IMR-90 (cell line): ENCODE measurements at regions not wholly inside any gene's neighbourhood (a gene's known extent, or its start where the extent isn't known, plus 50 kb on each side); places are given as distances from the start of the nearest gene placed in this dataset.

Experiments used
- ATAC-seq: fragments of 200-7000 bp; cut with Tn5 transposase; 2 replicates; pipeline ENCODE4 v1.9.1; 2020; ENCODE audit warnings: low read depth, mild to moderate bottlenecking, moderate library complexity
- BruUV-seq: library from RNA; stranded (reverse); fragments of 400-500 nt; replicated peaks from 2 replicates; lab custom pipeline; 2021; lab: Mats Ljungman, UMichigan
- CTCF ChIA-PET: fragments of 300-600 bp; formaldehyde crosslinking; extraction: SDS; loops from one replicate; lab custom pipeline; 2021; ENCODE audit warnings: antibody characterized with exemption; lab: Yijun Ruan, JAX
- POLR2A ChIA-PET: fragments of 300-600 bp; sonication (Branson Sonifier 250); formaldehyde crosslinking; loops from one replicate; lab custom pipeline; 2022; ENCODE audit warnings: antibody characterized with exemption; ENCODE audit not compliant: unreplicated experiment; lab: Charles Lee
- DNase-seq: peaks from one replicate; pipeline ENCODE4 v3.0.0; 2013
- H2AFZ ChIP-seq: replicated peaks from 2 replicates; pipeline ENCODE3; 2013; ENCODE audit warnings: low read length, mild to moderate bottlenecking; ENCODE audit not compliant: poor library complexity
- H2AK5ac ChIP-seq: 2 replicates; pipeline ENCODE4 v1.6.1; 2013; ENCODE audit warnings: low read depth, low read length, inconsistent platforms
- H2AK9ac ChIP-seq: replicated peaks from 2 replicates; pipeline ENCODE3; 2013; ENCODE audit warnings: mild to moderate bottlenecking, low read depth, low read length, moderate library complexity; ENCODE audit not compliant: poor library complexity
- H2BK120ac ChIP-seq: 2 replicates; pipeline ENCODE4 v1.6.1; 2013; ENCODE audit warnings: low read depth, low read length, inconsistent platforms
- H2BK15ac ChIP-seq: 3 replicates; pipeline ENCODE4 v1.6.1; 2013; ENCODE audit warnings: low read depth, low read length, inconsistent platforms
- H2BK20ac ChIP-seq: 2 replicates; pipeline ENCODE4 v1.6.1; 2013; ENCODE audit warnings: low read depth, mild to moderate bottlenecking, inconsistent platforms, low read length, moderate library complexity
- H2BK5ac ChIP-seq: 2 replicates; pipeline ENCODE4 v1.6.1; 2013; ENCODE audit warnings: mild to moderate bottlenecking, low read depth, low read length, inconsistent platforms; ENCODE audit not compliant: poor library complexity, severe bottlenecking
- H3K14ac ChIP-seq: replicated peaks from 2 replicates; pipeline ENCODE4 v1.6.1; 2013; ENCODE audit warnings: low read depth, low read length, inconsistent platforms
- H3K18ac ChIP-seq: 2 replicates; pipeline ENCODE4 v1.6.1; 2013; ENCODE audit warnings: low read depth, low read length, control low read depth
- H3K23ac ChIP-seq: 2 replicates; pipeline ENCODE4 v1.6.1; 2013; ENCODE audit warnings: low read depth, low read length, inconsistent platforms
- H3K27ac ChIP-seq: 2 replicates; pipeline ENCODE4 v1.5.1; 2013; ENCODE audit warnings: mild to moderate bottlenecking, control low read depth, low read length; ENCODE audit not compliant: insufficient read depth
- H3K27me3 ChIP-seq: 2 replicates; pipeline ENCODE4 v1.6.1; 2013; ENCODE audit warnings: low read length; ENCODE audit not compliant: control insufficient read depth, insufficient read depth
- H3K36me3 ChIP-seq: 2 replicates; pipeline ENCODE4 v1.6.1; 2013; ENCODE audit warnings: low read length, mixed read lengths; ENCODE audit not compliant: control insufficient read depth, insufficient read depth
- H3K4ac ChIP-seq: 2 replicates; pipeline ENCODE4 v1.6.1; 2013; ENCODE audit warnings: low read depth, low read length, inconsistent platforms
- H3K4me1 ChIP-seq: 2 replicates; pipeline ENCODE4 v1.6.1; 2013; ENCODE audit warnings: low read length, mixed read lengths; ENCODE audit not compliant: control insufficient read depth, insufficient read depth
- H3K4me2 ChIP-seq: 2 replicates; pipeline ENCODE4 v1.6.1; 2013; ENCODE audit warnings: low read depth, mild to moderate bottlenecking, control low read depth, low read length, moderate library complexity
- H3K4me3 ChIP-seq: 2 replicates; pipeline ENCODE4 v1.5.1; 2013; ENCODE audit warnings: low read depth, mild to moderate bottlenecking, control low read depth, low read length, moderate library complexity; ENCODE audit not compliant: insufficient read depth
- H3K56ac ChIP-seq: 2 replicates; pipeline ENCODE4 v1.6.1; 2013; ENCODE audit warnings: low read length, inconsistent platforms; ENCODE audit not compliant: insufficient read depth; ENCODE audit errors: extremely low read depth
- H3K79me1 ChIP-seq, 2 experiments: 2 replicates each; pipeline ENCODE4 v1.6.1; 2013; ENCODE audit warnings: low read length in 2 of 2, inconsistent platforms in 1 of 2, low read depth in 1 of 2
- H3K9ac ChIP-seq: 2 replicates; pipeline ENCODE4 v1.6.1; 2013; ENCODE audit warnings: low read depth, low read length, control low read depth
- H3K9me1 ChIP-seq: 2 replicates; pipeline ENCODE4 v1.6.1; 2013; ENCODE audit warnings: low read length, inconsistent platforms; ENCODE audit not compliant: insufficient read depth
- H3K9me3 ChIP-seq: 2 replicates; pipeline ENCODE4 v1.6.1; 2013; ENCODE audit warnings: low read length; ENCODE audit not compliant: control insufficient read depth, insufficient read depth
- H4K20me1 ChIP-seq: 2 replicates; pipeline ENCODE4 v1.6.1; 2013; ENCODE audit warnings: low read length, inconsistent platforms; ENCODE audit not compliant: insufficient read depth
- H4K5ac ChIP-seq: 2 replicates; pipeline ENCODE4 v1.6.1; 2013; ENCODE audit warnings: mild to moderate bottlenecking, low read depth, low read length, control low read depth
- H4K8ac ChIP-seq, 2 experiments: 2 replicates each; pipeline ENCODE4 v1.6.1; 2013; ENCODE audit warnings: low read depth in 2 of 2, low read length in 2 of 2, control low read depth in 1 of 2, inconsistent platforms in 1 of 2
- H4K91ac ChIP-seq: 2 replicates; pipeline ENCODE4 v1.6.1; 2013; ENCODE audit warnings: low read depth, low read length, inconsistent platforms; ENCODE audit not compliant: insufficient read depth
- FOS ChIP-seq: fragments of 150-350 bp; IDR thresholded peaks from 2 replicates; pipeline ENCODE4 v1.6.1; 2016; ENCODE audit warnings: low read depth, low read length
- MAFK ChIP-seq: IDR thresholded peaks from 2 replicates; pipeline ENCODE4 v1.6.1; 2012; ENCODE audit warnings: low read depth, low read length, improper control_type of control experiment
- MAZ ChIP-seq: IDR thresholded peaks from 2 replicates; pipeline ENCODE4 v1.6.1; 2012; ENCODE audit warnings: low read depth, mild to moderate bottlenecking, low read length, improper control_type of control experiment, moderate library complexity, borderline replicate concordance
- MXI1 ChIP-seq: IDR thresholded peaks from 2 replicates; pipeline ENCODE4 v1.6.1; 2012; ENCODE audit warnings: low read depth, mild to moderate bottlenecking, low read length, moderate library complexity, borderline replicate concordance
- RAD21 ChIP-seq: IDR thresholded peaks from 2 replicates; pipeline ENCODE4 v1.6.1; 2012; ENCODE audit warnings: low read length, improper control_type of control experiment
- WGBS, 2 experiments: methylation state at CpG; one replicate each; pipeline versions ENCODE4 v1.1.5 to v1.1.7; 2013; ENCODE audit warnings: missing lambda C conversion rate in 2 of 2; ENCODE audit not compliant: insufficient read length in 1 of 2; ENCODE audit errors: extremely low coverage in 2 of 2; 5-methylcytosine and 5-hydroxymethylcytosine counted together
- dilution Hi-C: fragments of 300-500 bp; cut with HindIII; formaldehyde crosslinking; loops from one replicate; pipeline ENCODE4 v1.14.3; 2018; ENCODE audit warnings: low sequenced_read_pairs; ENCODE audit not compliant: unreplicated experiment
- in situ Hi-C: fragments of 300-500 bp; cut with MboI; formaldehyde crosslinking; loops from 3 replicates; pipeline ENCODE4 v1.14.3; 2019; ENCODE audit warnings: low sequenced_read_pairs, inconsistent platforms, mixed read lengths
- intact Hi-C: fragments of 100-400 bp; cut with micrococcal nuclease; formaldehyde crosslinking; loops from 2 replicates; pipeline ENCODE4 v1.10.0; 2022

- no TSS peak for BruUV-seq
- TF ChIP-seq RAD21, result no peak
- no peak for TF ChIP-seq MAZ
- no peak for TF ChIP-seq FOS
- no peak for TF ChIP-seq MXI1
- TF ChIP-seq MAFK, result peak; percentile 78
- no peak overlapping the region for H4K91ac ChIP-seq
- H3K14ac ChIP-seq, result peak overlapping the region; percentile 52
- H2BK5ac ChIP-seq, result no peak overlapping the region
- no peaks in the 10 kb centered on the region for H3K9me3 ChIP-seq
- H3K23ac ChIP-seq, result no peak overlapping the region
- ATAC-seq (no peak), DNase-seq (no peak)
- H3K18ac ChIP-seq, result no peak overlapping the region
- no peak overlapping the region for H2AFZ ChIP-seq
- H3K79me1 ChIP-seq, result peaks cover 38 to 93% of the 10 kb centered on the region in 2 experiments
- H4K20me1 ChIP-seq, result peaks cover 36% of the 10 kb centered on the region
- H3K27ac ChIP-seq, result no peak overlapping the region
- ChIA-PET POLR2A (no interaction called here), CTCF (no interaction called here)
- no peak overlapping the region for H3K4ac ChIP-seq
- dilution Hi-C loops (no loop called here), in situ Hi-C loops (no loop called here), intact Hi-C loops (loop anchor here (5.0 kb wide), 1 partner anchor 33 kb away; no protein-coding TSS in a partner anchor)
- H2AK9ac ChIP-seq, result no peak overlapping the region
- H3K36me3 ChIP-seq, result peaks cover 17% of the 10 kb centered on the region
- 83% methylated on average over 1 of the region's 3 CpGs; no CpG with 5 or more reads in 1 of the 2 experiments for WGBS, 2 experiments
- peaks cover 25% of the 10 kb centered on the region for H3K4me1 ChIP-seq
- H3K4me2 ChIP-seq, result no peak overlapping the region
- H3K9ac ChIP-seq, result no peak overlapping the region
- H2BK20ac ChIP-seq, result 0 out of 2 replicates have a peak overlapping the region, but pooled peaks have one; percentile 12
- peak overlapping the region; percentile 21; the same call in 1 of the 2 replicates for H2AK5ac ChIP-seq
- H3K4me3 ChIP-seq, result no peak overlapping the region
- no peaks in the 10 kb centered on the region for H3K27me3 ChIP-seq
- no peak overlapping the region for H4K5ac ChIP-seq
- H3K9me1 ChIP-seq, result peaks cover 51% of the 10 kb centered on the region
- no peak overlapping the region for H2BK120ac ChIP-seq
- H2BK15ac ChIP-seq, result no peak overlapping the region
- no peak overlapping the region for H3K56ac ChIP-seq
- 0 out of 4 replicates have a peak overlapping the region, but pooled peaks of 1 of the 2 experiments have one; percentile 31 for H4K8ac ChIP-seq
These were observed 105.7 kb upstream of the AKIP1 start for GRCh38 chr11:8805296-8805695.
